HepG2 (cell line): ENCODE measurements at regions not wholly inside any gene's neighbourhood (a gene's known extent, or its start where the extent isn't known, plus 50 kb on each side); places are given as distances from the start of the nearest gene placed in this dataset.

Experiments used
- ATAC-seq: fragments of 200-7000 bp; cut with Tn5 transposase; 3 replicates; pipeline ENCODE4 v1.9.1; 2020; ENCODE audit warnings: mild to moderate bottlenecking, moderate library complexity
- BruUV-seq: library from RNA; stranded (reverse); fragments of 400-500 nt; replicated peaks from 2 replicates; lab custom pipeline; 2021; lab: Mats Ljungman, UMichigan
- CTCF ChIA-PET: fragments of 300-600 bp; formaldehyde crosslinking; extraction: SDS; loops from one replicate; lab custom pipeline; 2021; ENCODE audit warnings: low total read pairs, inconsistent platforms, low intra/inter-chr PET ratio; lab: Yijun Ruan, JAX
- POLR2A ChIA-PET: fragments of 350-600 bp; sonication (Branson Sonifier 250); formaldehyde crosslinking; loops from one replicate; lab custom pipeline; 2020; ENCODE audit warnings: antibody characterized with exemption, inconsistent platforms; lab: Yijun Ruan, JAX
- DNase-seq: peaks from one replicate; pipeline ENCODE4 v3.0.0-alpha.2; 2015; ENCODE audit warnings: low spot score
- FAIRE-seq: peaks from 3 replicates; lab custom pipeline; 2011; peaks lifted over from hg19 to GRCh38; lab: Jason Lieb, UNC
- H2AFZ ChIP-seq: one replicate; pipeline ENCODE4 v1.6.1; 2011; ENCODE audit warnings: low read length, inconsistent platforms
- H3K27ac ChIP-seq: fragments of 300-600 bp; 3 replicates; pipeline ENCODE4 v1.8.0; 2011; ENCODE audit warnings: mixed run types, mild to moderate bottlenecking, mixed read lengths, low read length, inconsistent platforms; ENCODE audit not compliant: insufficient read depth; ENCODE audit errors: extremely low read length
- H3K27me3 ChIP-seq, 2 experiments: fragments of 200-600 bp in 1 of 2; 2 replicates in 1 of 2; 3 replicates in 1 of 2; pipeline versions ENCODE4 v1.6.0 to v1.8.0; 2011; ENCODE audit warnings: low read length in 2 of 2, mild to moderate bottlenecking in 2 of 2, moderate library complexity in 2 of 2, inconsistent platforms in 1 of 2; ENCODE audit not compliant: insufficient read depth in 2 of 2, control insufficient read depth in 1 of 2
- H3K36me3 ChIP-seq, 2 experiments: fragments of 200-600 bp in 1 of 2; replicated peaks in 1 of 2; 2 replicates in 1 of 2; 3 replicates in 1 of 2; pipeline versions ENCODE4 v1.5.1 to v1.8.0; 2011; ENCODE audit warnings: low read length in 2 of 2, inconsistent platforms in 1 of 2; ENCODE audit not compliant: insufficient read depth in 2 of 2, control insufficient read depth in 1 of 2
- H3K4me1 ChIP-seq: 2 replicates; pipeline ENCODE4 v1.5.1; 2012; ENCODE audit warnings: low read length, inconsistent platforms; ENCODE audit not compliant: insufficient read depth
- H3K4me2 ChIP-seq: 2 replicates; pipeline ENCODE4 v1.6.0; 2011; ENCODE audit warnings: low read depth, low read length, inconsistent platforms
- H3K4me3 ChIP-seq, 3 experiments: fragments of 200-600 bp in 1 of 3; sonication (generic), shearing (Covaris generic) in 1 of 3; replicated peaks in 1 of 3; 2 replicates each; pipeline ENCODE4 v1.5.1; 2011 to 2016; ENCODE audit warnings: low read length in 3 of 3, inconsistent platforms in 2 of 3, low read depth in 2 of 3, mild to moderate bottlenecking in 2 of 3, control low read depth in 1 of 3, mixed read lengths in 1 of 3; ENCODE audit not compliant: insufficient read depth in 1 of 3
- H3K79me2 ChIP-seq: one replicate; pipeline ENCODE4 v1.6.1; 2011; ENCODE audit warnings: low read length, inconsistent platforms; ENCODE audit not compliant: insufficient read depth
- H3K9ac ChIP-seq: 2 replicates; pipeline ENCODE4 v1.6.0; 2011; ENCODE audit warnings: mild to moderate bottlenecking, low read depth, low read length, inconsistent platforms; ENCODE audit not compliant: insufficient read depth
- H3K9me3 ChIP-seq: 2 replicates; pipeline ENCODE4 v1.5.1; 2012; ENCODE audit warnings: mild to moderate bottlenecking, low read length
- H4K20me1 ChIP-seq: 2 replicates; pipeline ENCODE4 v1.6.0; 2011; ENCODE audit warnings: inconsistent platforms, mild to moderate bottlenecking, low read length, moderate library complexity; ENCODE audit not compliant: insufficient read depth
- ADNP ChIP-seq: sonication (generic); formaldehyde crosslinking; IDR thresholded peaks from 2 replicates; pipeline ENCODE4 v1.4.0; 2020; ENCODE audit warnings: missing genetic modification reagents
- BHLHE40 ChIP-seq: IDR thresholded peaks from 2 replicates; pipeline ENCODE4 v1.6.1; 2011; ENCODE audit warnings: low read length, improper control_type of control experiment
- CBX5 ChIP-seq: sonication (generic); formaldehyde crosslinking; IDR thresholded peaks from 2 replicates; pipeline ENCODE4 v1.4.0; 2020; ENCODE audit warnings: missing genetic modification reagents, borderline replicate concordance
- ELF4 ChIP-seq: sonication (generic); formaldehyde crosslinking; IDR thresholded peaks from 2 replicates; pipeline ENCODE4 v1.5.0; 2020; ENCODE audit warnings: missing genetic modification reagents, mild to moderate bottlenecking, moderate library complexity, borderline replicate concordance
- MIER3 ChIP-seq: IDR thresholded peaks from 2 replicates; pipeline ENCODE4 v1.6.1; 2016; ENCODE audit warnings: missing compliant biosample characterization, borderline replicate concordance
- MTF2 ChIP-seq: sonication (generic); formaldehyde crosslinking; IDR thresholded peaks from 2 replicates; pipeline ENCODE4 v1.5.0; 2020; ENCODE audit warnings: missing genetic modification reagents, borderline replicate concordance
- NFKBIZ ChIP-seq: IDR thresholded peaks from 2 replicates; pipeline ENCODE4 v1.6.1; 2018; ENCODE audit warnings: missing genetic modification reagents, missing compliant biosample characterization
- ONECUT2 ChIP-seq: sonication (generic); formaldehyde crosslinking; IDR thresholded peaks from 2 replicates; pipeline ENCODE4 v1.4.0; 2020; ENCODE audit warnings: missing genetic modification reagents
- REXO4 ChIP-seq: sonication (generic); formaldehyde crosslinking; IDR thresholded peaks from 2 replicates; pipeline ENCODE4 v1.8.0; 2022; ENCODE audit warnings: missing genetic modification reagents, mild to moderate bottlenecking, borderline replicate concordance
- RFX5 ChIP-seq: IDR thresholded peaks from 2 replicates; pipeline ENCODE4 v1.6.1; 2011; ENCODE audit warnings: low read depth, low read length, improper control_type of control experiment
- RXRA ChIP-seq: sonication (generic); formaldehyde crosslinking; IDR thresholded peaks from 2 replicates; pipeline ENCODE4 v1.5.1; 2020; ENCODE audit warnings: missing genetic modification reagents
- SP2 ChIP-seq: sonication (generic); formaldehyde crosslinking; IDR thresholded peaks from 2 replicates; pipeline ENCODE4 v1.5.1; 2020; ENCODE audit warnings: mild to moderate bottlenecking, missing genetic modification reagents
- ZMAT3 ChIP-seq: sonication (generic); formaldehyde crosslinking; conservative IDR thresholded peaks from 2 replicates; pipeline ENCODE4 v1.7.0; 2021; ENCODE audit warnings: missing genetic modification reagents
- ZNF136 ChIP-seq: sonication (generic); formaldehyde crosslinking; IDR thresholded peaks from 2 replicates; pipeline ENCODE4 v1.8.1; 2022; ENCODE audit warnings: low read depth, mild to moderate bottlenecking, moderate library complexity, missing genetic modification reagents
- ZNF317 ChIP-seq: sonication (generic); formaldehyde crosslinking; IDR thresholded peaks from 2 replicates; pipeline ENCODE4 v1.5.0; 2020; ENCODE audit warnings: mild to moderate bottlenecking, missing genetic modification reagents
- ZNF451 ChIP-seq: sonication (generic); formaldehyde crosslinking; IDR thresholded peaks from 2 replicates; pipeline ENCODE4 v1.5.0; 2020; ENCODE audit warnings: mild to moderate bottlenecking, missing genetic modification reagents
- ZNF546 ChIP-seq: sonication (generic); formaldehyde crosslinking; conservative IDR thresholded peaks from 2 replicates; pipeline ENCODE4 v1.8.1; 2023; ENCODE audit warnings: mild to moderate bottlenecking, missing genetic modification reagents
- ZNF773 ChIP-seq: sonication (generic); formaldehyde crosslinking; IDR thresholded peaks from 2 replicates; pipeline ENCODE4 v1.4.0; 2020; ENCODE audit warnings: missing genetic modification reagents, borderline replicate concordance
- WGBS: methylation state at CpG from one replicate; pipeline ENCODE4 v1.1.6; 2017; ENCODE audit warnings: low lambda C conversion rate; 5-methylcytosine and 5-hydroxymethylcytosine counted together
- in situ Hi-C: cut with HindIII; loops from 2 replicates; pipeline ENCODE4 v1.10.0; 2017; ENCODE audit warnings: low pct_unique_long_range_greater_than_20kb; ENCODE audit not compliant: extremely low pct_ligation_motif_present
- intact Hi-C: fragments of 100-400 bp; cut with micrococcal nuclease; formaldehyde crosslinking; loops from one replicate; pipeline ENCODE4 v1.10.0; 2022; ENCODE audit not compliant: unreplicated experiment
- TF ChIP-seq, protein P1 (sequence below): sonication (generic); formaldehyde crosslinking; IDR thresholded peaks from 2 replicates; pipeline ENCODE4 v1.4.0; 2020; ENCODE audit warnings: missing genetic modification reagents
- TF ChIP-seq, protein P2 (sequence below): sonication (generic); formaldehyde crosslinking; IDR thresholded peaks from 2 replicates; pipeline ENCODE4 v1.5.0; 2020; ENCODE audit warnings: mild to moderate bottlenecking, missing genetic modification reagents, borderline replicate concordance

DNA sequence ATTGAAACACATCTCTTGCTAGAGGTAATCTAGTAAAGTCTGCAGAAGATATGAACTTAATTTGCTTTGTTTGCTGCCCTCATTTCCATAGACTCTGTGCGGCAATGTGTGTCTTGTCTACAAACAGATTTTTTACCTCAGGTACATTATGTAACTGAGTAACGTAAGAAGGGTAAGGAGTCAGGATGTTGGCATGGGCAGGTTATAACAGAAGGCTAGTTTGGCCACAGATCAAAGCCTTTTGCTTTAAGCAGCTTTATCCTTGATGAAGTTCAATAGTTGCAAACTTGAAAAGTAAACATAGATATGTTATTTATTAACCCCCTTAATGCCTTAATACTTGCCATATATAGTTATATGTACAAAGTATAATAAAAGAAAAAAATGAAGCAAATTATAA is 391.6 kb upstream of the FKBP1C start:
- H3K79me2 ChIP-seq, result no peaks in the 10 kb centered on the region
- no peaks in the 10 kb centered on the region for H3K36me3 ChIP-seq
- H2AFZ ChIP-seq, result no peak overlapping the region
- H3K4me1 ChIP-seq, result no peaks in the 10 kb centered on the region
- no peaks in the 10 kb centered on the region for H4K20me1 ChIP-seq
- in situ Hi-C loops, result no loop called here
- no peaks in the 10 kb centered on the region for H3K27me3 ChIP-seq
- H3K4me3 ChIP-seq, result no peak overlapping the region
- no peak overlapping the region for H3K27ac ChIP-seq
- BruUV-seq, result no TSS peak
- no peak overlapping the region for H3K9ac ChIP-seq
- H3K4me2 ChIP-seq, result no peak overlapping the region
- no peak for TF ChIP-seq SP2 (CRISPR knock-in tag)
- TF ChIP-seq ZNF136 (CRISPR knock-in tag), result no peak
- TF ChIP-seq BHLHE40, result no peak
- TF ChIP-seq ZMAT3 (CRISPR knock-in tag), result no peak
- TF ChIP-seq NFKBIZ, result no peak
- no peak for TF ChIP-seq ZNF451 (CRISPR knock-in tag)
- TF ChIP-seq ELF4 (CRISPR knock-in tag), result no peak
- TF ChIP-seq ADNP, result no peak
- TF ChIP-seq RFX5, result no peak
- TF ChIP-seq MIER3 (CRISPR knock-in tag), result no peak
- TF ChIP-seq REXO4 (CRISPR knock-in tag), result no peak
- no peak for TF ChIP-seq RXRA
- no peak for TF ChIP-seq ZNF773 (CRISPR knock-in tag)
- TF ChIP-seq ZNF317 (CRISPR knock-in tag), result no peak
- TF ChIP-seq ZNF546 (CRISPR knock-in tag), result no peak
- TF ChIP-seq, protein P1, sequence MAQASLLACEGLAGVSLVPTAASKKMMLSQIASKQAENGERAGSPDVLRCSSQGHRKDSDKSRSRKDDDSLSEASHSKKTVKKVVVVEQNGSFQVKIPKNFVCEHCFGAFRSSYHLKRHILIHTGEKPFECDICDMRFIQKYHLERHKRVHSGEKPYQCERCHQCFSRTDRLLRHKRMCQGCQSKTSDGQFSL (CRISPR knock-in tag), result no peak
- no peak for TF ChIP-seq ONECUT2
- TF ChIP-seq, protein P2, sequence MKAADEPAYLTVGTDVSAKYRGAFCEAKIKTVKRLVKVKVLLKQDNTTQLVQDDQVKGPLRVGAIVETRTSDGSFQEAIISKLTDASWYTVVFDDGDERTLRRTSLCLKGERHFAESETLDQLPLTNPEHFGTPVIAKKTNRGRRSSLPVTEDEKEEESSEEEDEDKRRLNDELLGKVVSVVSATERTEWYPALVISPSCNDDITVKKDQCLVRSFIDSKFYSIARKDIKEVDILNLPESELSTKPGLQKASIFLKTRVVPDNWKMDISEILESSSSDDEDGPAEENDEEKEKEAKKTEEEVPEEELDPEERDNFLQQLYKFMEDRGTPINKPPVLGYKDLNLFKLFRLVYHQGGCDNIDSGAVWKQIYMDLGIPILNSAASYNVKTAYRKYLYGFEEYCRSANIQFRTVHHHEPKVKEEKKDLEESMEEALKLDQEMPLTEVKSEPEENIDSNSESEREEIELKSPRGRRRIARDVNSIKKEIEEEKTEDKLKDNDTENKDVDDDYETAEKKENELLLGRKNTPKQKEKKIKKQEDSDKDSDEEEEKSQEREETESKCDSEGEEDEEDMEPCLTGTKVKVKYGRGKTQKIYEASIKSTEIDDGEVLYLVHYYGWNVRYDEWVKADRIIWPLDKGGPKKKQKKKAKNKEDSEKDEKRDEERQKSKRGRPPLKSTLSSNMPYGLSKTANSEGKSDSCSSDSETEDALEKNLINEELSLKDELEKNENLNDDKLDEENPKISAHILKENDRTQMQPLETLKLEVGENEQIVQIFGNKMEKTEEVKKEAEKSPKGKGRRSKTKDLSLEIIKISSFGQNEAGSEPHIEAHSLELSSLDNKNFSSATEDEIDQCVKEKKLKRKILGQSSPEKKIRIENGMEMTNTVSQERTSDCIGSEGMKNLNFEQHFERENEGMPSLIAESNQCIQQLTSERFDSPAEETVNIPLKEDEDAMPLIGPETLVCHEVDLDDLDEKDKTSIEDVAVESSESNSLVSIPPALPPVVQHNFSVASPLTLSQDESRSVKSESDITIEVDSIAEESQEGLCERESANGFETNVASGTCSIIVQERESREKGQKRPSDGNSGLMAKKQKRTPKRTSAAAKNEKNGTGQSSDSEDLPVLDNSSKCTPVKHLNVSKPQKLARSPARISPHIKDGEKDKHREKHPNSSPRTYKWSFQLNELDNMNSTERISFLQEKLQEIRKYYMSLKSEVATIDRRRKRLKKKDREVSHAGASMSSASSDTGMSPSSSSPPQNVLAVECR (CRISPR knock-in tag), result no peak
- no peak for TF ChIP-seq MTF2 (CRISPR knock-in tag)
- TF ChIP-seq CBX5 (CRISPR knock-in tag), result no peak
- no peak for DNase-seq
- ChIA-PET CTCF (no interaction called here), POLR2A (no interaction called here)
- FAIRE-seq, result no peak
- intact Hi-C loops, result no loop called here
- 0% methylated on average over 2 of the region's 2 CpGs for WGBS
- H3K9me3 ChIP-seq, result no peaks in the 10 kb centered on the region
- no peak for ATAC-seq
